GM10266 (cell line): ENCODE measurements at regions not wholly inside any gene's neighbourhood (a gene's known extent, or its start where the extent isn't known, plus 50 kb on each side); places are given as distances from the start of the nearest gene placed in this dataset.

ENCODE experiments used
- DNase-seq: peaks from one replicate; pipeline ENCODE4 v3.0.0; 2012; ENCODE audit errors: extremely low spot score
- TF ChIP-seq, protein P1 (sequence below): IDR thresholded peaks from 2 replicates; pipeline ENCODE4 v1.5.1; 2012; ENCODE audit warnings: mild to moderate bottlenecking, low read depth; ENCODE audit not compliant: control insufficient read depth, insufficient read depth; ENCODE audit errors: missing control alignments

- TF ChIP-seq, protein P1, sequence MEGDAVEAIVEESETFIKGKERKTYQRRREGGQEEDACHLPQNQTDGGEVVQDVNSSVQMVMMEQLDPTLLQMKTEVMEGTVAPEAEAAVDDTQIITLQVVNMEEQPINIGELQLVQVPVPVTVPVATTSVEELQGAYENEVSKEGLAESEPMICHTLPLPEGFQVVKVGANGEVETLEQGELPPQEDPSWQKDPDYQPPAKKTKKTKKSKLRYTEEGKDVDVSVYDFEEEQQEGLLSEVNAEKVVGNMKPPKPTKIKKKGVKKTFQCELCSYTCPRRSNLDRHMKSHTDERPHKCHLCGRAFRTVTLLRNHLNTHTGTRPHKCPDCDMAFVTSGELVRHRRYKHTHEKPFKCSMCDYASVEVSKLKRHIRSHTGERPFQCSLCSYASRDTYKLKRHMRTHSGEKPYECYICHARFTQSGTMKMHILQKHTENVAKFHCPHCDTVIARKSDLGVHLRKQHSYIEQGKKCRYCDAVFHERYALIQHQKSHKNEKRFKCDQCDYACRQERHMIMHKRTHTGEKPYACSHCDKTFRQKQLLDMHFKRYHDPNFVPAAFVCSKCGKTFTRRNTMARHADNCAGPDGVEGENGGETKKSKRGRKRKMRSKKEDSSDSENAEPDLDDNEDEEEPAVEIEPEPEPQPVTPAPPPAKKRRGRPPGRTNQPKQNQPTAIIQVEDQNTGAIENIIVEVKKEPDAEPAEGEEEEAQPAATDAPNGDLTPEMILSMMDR = no peak
- no peak for DNase-seq
Observed at GRCh38 chr1:65062339-65062738, 85.7 kb upstream of the AK4 start.

- DNase-seq = peak; percentile 37
- TF ChIP-seq, protein P1 = peak; percentile 41
Observed at GRCh38 chr1:65063025-65063424, 85.0 kb upstream of the AK4 start.

DNA sequence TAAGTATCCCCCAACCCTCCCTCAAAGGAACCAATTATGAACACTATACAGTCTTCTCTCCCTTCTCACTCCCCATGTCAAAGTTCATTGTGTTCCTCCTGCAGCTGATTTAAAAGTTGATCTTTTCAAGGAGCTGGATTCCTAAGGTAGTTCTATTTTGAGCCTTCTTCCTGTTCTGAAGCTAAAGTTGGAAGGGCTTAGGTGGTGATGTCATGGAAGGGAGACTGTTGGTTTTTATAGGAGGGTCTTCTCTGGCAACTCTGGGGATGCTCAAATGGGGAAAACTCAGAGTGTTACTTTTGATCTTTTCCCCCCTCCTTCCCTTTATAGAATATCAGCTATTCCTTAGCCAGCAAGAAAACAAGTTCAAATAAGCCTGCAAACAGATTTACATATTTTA, 83.0 kb upstream of the AK4 start:
- TF ChIP-seq, protein P1 = no peak
- DNase-seq = no peak

DNA sequence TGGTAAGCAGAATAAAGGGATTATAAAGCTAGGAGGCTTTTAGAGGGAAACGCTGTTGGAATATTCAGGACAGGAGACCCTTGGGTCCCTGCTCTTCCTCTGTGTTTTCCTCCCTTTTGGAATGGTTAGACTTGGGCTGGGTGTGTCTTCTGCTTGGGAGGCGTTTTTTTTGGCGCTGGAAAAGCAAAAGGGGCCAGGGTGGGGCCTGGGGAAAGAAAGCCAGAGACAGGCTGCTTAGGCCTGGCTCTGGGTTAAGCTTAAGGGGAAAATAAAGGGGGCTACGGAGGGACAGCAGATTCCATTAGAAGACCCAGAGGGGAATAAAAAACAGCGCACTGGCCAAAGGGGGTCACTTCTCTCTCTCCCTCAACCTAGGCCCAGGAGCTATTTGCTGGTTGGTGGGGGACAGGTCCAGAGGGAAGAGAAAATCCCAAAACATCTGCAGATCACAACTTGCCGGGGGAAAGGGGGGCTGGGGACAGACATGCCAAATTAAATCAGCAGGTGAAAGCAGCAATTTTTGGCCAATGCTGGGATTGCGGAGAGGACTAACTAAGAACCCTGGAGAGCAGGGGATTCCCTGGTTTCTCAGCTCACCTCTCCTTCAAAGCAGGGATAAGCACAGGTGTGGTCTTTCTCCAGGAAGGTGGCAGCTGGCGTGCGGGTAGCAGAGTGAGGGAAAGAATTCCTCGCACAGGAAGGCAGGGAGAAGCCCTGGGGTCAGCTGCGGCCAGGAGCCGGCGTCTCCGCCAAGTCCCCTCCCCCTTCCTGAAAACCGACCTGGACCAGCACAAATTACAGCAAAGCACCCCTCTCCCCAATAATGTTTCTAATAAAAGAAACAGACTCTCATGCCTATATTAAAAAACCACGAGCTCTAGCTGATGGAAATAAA, 82.2 kb upstream of the AK4 start:
- DNase-seq = no peak
- TF ChIP-seq, protein P1 = no peak

DNA sequence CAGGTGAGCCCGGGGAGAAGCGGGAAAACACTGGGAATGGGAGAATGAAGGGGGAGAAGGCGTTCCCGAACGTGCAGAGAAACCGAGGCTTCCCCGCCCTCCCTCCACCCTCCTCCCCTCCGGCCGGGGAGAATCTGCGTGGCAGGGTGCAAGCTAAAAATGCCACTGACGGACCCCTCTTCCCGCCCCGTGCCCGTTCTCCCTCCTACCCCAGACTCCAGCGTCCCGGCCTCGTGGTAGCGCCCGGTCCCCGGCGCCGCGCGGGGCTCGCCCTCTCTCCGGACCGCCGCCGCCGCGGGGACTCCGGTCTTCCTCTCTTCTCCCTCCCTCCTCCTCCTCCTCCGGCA, 81.6 kb upstream of the AK4 start:
- TF ChIP-seq, protein P1 = no peak
- no peak for DNase-seq

- DNase-seq = peak; percentile 80
- TF ChIP-seq, protein P1 = no peak
Observed at GRCh38 chr1:65066766-65067490, 81.1 kb upstream of the AK4 start.

DNA sequence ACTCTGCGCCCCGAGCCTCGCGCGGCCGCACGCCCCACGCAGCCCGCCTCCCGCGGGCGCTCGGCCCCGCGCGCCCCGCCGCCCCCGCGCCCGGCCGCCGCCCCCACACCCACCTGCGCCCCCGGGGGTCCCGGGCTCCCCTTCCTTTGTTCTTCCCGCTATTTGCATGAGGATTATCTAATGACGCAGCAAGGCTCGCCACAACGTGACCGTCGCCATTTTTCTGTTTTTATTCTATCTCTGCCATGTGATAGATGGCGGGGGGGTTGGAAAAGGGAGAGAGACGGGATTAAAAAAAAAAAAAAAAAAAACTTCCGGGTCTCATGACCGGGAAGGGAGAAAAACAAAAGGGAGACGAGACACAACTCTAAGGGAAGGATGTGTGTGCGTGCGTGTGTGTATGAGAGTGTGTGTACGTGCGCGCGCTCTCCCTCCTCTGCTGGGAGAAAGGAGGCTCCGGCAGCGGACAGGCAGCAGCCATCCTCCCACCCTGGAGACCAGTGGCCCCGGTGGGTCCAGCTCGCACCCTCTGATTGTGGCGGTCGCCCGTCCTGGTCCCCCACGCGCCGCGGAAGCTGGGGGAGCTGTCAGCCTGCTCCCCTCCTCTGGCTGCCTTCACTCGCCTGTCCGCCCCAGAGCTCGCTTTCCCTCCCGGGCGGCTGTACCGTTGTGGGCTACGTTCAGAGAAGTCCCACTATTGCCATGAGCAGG, 80.4 kb upstream of the AK4 start:
- TF ChIP-seq, protein P1 = no peak
- peak; percentile 67 for DNase-seq
